Left ventricle myocardium inferior (tissue), 1 donor: ENCODE measurements at regions not wholly inside any gene's neighbourhood (a gene's known extent, or its start where the extent isn't known, plus 50 kb on each side); places are given as distances from the start of the nearest gene placed in this dataset.

ENCODE experiments used
- DNase-seq: peaks from one replicate; pipeline ENCODE4 v3.0.0-alpha.2; 2020
- H3K27ac ChIP-seq: fragments of 200-600 bp; replicated peaks from 2 replicates; pipeline ENCODE4 v1.8.0; 2021
- H3K27me3 ChIP-seq: fragments of 200-600 bp; 2 replicates; pipeline ENCODE4 v1.8.0; 2021; ENCODE audit warnings: low read depth
- H3K36me3 ChIP-seq: fragments of 200-600 bp; 2 replicates; pipeline ENCODE4 v1.8.0; 2021
- H3K4me1 ChIP-seq: fragments of 200-600 bp; 2 replicates; pipeline ENCODE4 v1.8.0; 2021
- H3K4me3 ChIP-seq: fragments of 200-600 bp; 2 replicates; pipeline ENCODE4 v1.8.0; 2021; ENCODE audit warnings: mild to moderate bottlenecking, moderate library complexity
- H3K9me3 ChIP-seq: fragments of 200-600 bp; replicated peaks from 2 replicates; pipeline ENCODE4 v1.8.0; 2021
- intact Hi-C: fragments of 100-400 bp; cut with micrococcal nuclease; formaldehyde crosslinking; loops from one replicate; pipeline ENCODE4 v1.11.0; 2022
- TF ChIP-seq, protein P1 (sequence below): fragments of 200-600 bp; IDR thresholded peaks from 2 replicates; pipeline ENCODE4 v1.8.0; 2021; ENCODE audit warnings: antibody characterized with exemption, mild to moderate bottlenecking, borderline replicate concordance
- donor health status: DM: no; HTN: yes; CAD: no; lungs with severe emphysema.

DNA sequence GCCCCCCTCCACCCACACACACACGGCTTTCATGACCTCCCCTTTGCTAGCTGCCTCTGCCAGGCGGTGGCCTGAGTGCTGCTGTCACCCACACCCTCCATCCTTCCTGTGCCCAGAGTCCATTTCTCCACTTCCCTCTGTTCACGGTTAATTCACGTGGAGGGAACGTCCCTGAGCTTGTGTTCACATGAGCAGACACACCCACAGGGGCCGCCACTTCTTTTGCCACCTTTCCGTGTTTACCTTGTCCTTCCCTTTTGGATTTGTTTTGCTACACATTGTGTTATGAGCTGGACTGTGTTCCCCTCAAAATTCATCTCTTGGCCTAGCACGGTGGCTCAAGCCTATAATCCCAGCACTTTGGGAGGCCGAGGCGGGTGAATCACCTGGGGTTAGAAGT is 128.0 kb downstream of the ETS2 start:
- Histone ChIP-seq H3K4me1 (peaks cover 8% of the 10 kb centered on the region), H3K9me3 (peaks cover 9% of the 10 kb centered on the region), H3K36me3 (no peaks in the 10 kb centered on the region), H3K27ac (no peak overlapping the region), H3K27me3 (no peaks in the 10 kb centered on the region), H3K4me3 (no peak overlapping the region)
- TF ChIP-seq, protein P1, sequence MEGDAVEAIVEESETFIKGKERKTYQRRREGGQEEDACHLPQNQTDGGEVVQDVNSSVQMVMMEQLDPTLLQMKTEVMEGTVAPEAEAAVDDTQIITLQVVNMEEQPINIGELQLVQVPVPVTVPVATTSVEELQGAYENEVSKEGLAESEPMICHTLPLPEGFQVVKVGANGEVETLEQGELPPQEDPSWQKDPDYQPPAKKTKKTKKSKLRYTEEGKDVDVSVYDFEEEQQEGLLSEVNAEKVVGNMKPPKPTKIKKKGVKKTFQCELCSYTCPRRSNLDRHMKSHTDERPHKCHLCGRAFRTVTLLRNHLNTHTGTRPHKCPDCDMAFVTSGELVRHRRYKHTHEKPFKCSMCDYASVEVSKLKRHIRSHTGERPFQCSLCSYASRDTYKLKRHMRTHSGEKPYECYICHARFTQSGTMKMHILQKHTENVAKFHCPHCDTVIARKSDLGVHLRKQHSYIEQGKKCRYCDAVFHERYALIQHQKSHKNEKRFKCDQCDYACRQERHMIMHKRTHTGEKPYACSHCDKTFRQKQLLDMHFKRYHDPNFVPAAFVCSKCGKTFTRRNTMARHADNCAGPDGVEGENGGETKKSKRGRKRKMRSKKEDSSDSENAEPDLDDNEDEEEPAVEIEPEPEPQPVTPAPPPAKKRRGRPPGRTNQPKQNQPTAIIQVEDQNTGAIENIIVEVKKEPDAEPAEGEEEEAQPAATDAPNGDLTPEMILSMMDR: no peak
- intact Hi-C loops: no loop called here
- DNase-seq: no peak

DNA sequence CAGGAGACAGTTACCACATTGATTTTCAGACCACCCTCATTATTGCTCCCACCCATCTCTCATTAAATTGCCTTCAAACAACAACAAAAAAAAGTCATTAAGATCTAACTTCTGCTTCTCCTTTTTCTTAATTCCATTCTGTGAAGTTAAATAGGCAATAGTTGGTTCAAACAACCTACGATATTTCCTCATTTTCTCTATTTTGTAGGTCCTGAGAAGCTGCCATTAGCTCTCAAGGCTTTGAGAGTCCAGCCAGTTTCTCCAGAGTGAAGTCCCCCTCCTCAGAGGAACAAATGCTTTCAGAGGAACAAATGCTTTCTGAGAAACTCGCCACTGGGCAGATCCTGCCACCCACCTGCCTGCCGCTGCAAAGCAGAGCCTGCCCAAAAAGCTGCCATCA is 125.6 kb downstream of the ETS2 start:
- Histone ChIP-seq H3K4me3 (no peak overlapping the region), H3K27me3 (no peaks in the 10 kb centered on the region), H3K4me1 (peaks cover 14% of the 10 kb centered on the region), H3K9me3 (peaks cover 9% of the 10 kb centered on the region), H3K36me3 (no peaks in the 10 kb centered on the region), H3K27ac (no peak overlapping the region)
- TF ChIP-seq, protein P1: no peak
- no peak for DNase-seq
- intact Hi-C loops: no loop called here

GRCh38 chr21:38930853-38931252 is 125.1 kb downstream of the ETS2 start:
- TF ChIP-seq, protein P1: no peak
- peaks cover 9% of the 10 kb centered on the region for H3K9me3 ChIP-seq
- H3K27ac ChIP-seq: peak overlapping the region; percentile 24
- no peaks in the 10 kb centered on the region for H3K36me3 ChIP-seq
- no peaks in the 10 kb centered on the region for H3K27me3 ChIP-seq
- H3K4me1 ChIP-seq: peaks cover 16% of the 10 kb centered on the region
- no peak for DNase-seq
- H3K4me3 ChIP-seq: no peak overlapping the region
- intact Hi-C loops: no loop called here

DNA sequence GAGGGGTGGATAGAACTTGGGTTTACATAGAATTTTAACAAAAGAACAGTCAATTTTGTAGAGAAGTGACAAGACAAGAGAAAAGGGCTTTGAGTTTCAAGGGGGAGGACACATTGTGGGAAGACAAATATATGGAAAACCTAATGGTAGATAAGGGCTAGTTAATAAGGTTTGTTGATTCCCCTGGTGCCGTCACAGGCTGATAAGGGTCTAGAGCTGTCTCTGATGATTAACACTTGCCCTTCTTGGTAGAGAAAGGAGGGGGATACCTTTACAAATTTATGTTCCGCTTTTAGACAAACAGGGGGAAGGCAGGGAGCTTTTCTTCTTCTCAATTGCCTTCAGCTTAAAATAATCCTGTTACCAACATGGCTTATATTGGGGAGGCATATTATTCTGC is 124.3 kb downstream of the ETS2 start:
- Histone ChIP-seq H3K9me3 (peaks cover 9% of the 10 kb centered on the region), H3K27ac (peak overlapping the region; percentile 24), H3K4me1 (peaks cover 22% of the 10 kb centered on the region), H3K36me3 (no peaks in the 10 kb centered on the region), H3K4me3 (no peak overlapping the region), H3K27me3 (no peaks in the 10 kb centered on the region)
- no peak for DNase-seq
- intact Hi-C loops: no loop called here
- TF ChIP-seq, protein P1: no peak

DNA sequence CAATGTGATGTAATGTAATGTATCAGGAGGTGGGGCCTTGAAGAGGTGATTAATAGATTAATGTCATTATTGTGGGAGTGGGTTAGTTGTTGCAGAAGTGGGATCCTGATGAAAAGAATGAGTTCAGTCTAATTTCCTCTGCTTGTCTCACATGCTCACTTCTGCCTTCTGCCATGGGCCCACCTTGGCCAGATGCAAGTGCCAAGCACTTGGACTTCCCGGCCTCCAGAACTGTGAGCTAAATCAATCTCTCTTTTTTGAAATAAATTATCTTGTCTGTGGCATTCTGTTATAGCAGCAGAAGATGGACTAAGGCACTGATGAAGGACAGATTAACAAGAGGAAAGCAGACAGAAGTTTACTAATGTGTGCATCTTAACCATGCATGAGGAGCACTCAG is 123.9 kb downstream of the ETS2 start:
- no peak overlapping the region for H3K4me3 ChIP-seq
- intact Hi-C loops: no loop called here
- peaks cover 9% of the 10 kb centered on the region for H3K9me3 ChIP-seq
- no peak for DNase-seq
- TF ChIP-seq, protein P1: no peak
- no peak overlapping the region for H3K27ac ChIP-seq
- H3K27me3 ChIP-seq: no peaks in the 10 kb centered on the region
- H3K36me3 ChIP-seq: no peaks in the 10 kb centered on the region
- peaks cover 22% of the 10 kb centered on the region for H3K4me1 ChIP-seq

DNA sequence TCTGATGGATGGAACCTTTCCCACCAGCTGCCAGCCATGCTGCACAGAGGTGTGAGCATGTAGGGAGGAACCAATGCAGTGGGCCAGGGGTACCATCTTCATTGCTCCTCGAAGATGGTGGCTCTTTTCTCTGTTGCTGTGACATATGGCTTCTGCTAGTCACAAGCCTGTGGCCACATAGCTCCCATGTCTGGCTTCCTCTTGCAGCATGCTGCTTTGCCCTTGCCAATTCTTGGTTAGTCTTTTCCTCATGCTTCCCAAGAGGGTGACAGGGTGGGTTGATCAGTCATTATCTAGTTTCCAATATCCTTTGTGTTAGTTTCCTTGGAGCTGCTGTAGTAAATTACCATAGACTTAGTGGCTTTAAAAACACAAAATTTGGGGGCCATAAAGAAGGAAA is 123.4 kb downstream of the ETS2 start:
- Histone ChIP-seq H3K4me1 (peaks cover 22% of the 10 kb centered on the region), H3K9me3 (peaks cover 9% of the 10 kb centered on the region), H3K36me3 (no peaks in the 10 kb centered on the region), H3K27me3 (no peaks in the 10 kb centered on the region), H3K4me3 (no peak overlapping the region), H3K27ac (no peak overlapping the region)
- intact Hi-C loops: no loop called here
- TF ChIP-seq, protein P1: no peak
- DNase-seq: no peak
